ENCODE measurements at regions not wholly inside any gene's neighbourhood (a gene's known extent, or its start where the extent isn't known, plus 50 kb on each side); places are given as distances from the start of the nearest gene placed in this dataset.

DNA sequence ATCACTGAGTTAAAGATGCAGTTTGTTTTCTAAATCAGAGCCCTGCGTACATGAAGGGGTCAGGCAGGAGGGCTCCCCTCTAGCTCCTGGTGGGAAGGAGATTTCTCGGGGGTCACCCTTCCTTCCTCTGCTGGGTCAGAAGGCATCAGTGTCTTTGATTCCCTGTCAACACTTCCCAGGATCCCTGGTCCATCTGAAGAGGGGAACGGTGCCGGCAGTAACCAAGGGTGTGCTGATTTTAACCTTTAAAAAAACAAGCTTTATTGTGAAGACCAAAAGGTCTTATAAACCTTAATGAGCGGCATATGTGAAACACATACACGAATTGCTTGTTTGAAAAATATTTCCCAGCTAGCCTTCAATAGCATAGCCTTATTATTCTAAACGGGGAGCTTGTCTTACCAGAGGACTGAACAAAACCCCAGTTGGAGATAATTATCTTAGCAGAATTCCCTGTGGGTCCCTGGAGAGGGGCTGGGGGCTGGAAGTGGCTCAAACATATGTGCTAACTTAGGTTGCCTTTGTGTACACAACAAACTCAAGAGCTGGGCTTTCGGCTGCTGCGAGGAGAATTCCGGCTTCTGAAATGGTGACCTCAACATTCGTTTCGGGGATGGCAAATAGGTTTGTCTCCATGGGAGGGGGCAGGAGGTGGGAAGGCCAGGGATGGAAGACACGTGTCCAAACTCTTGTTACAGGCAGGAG is 114.9 kb upstream of the MYCN start:
- Histone ChIP-seq H3K9ac (ENCODE audit: insufficient read depth, low read length) (no peak overlapping the region), H4K20me1 (ENCODE audit: control insufficient read depth, extremely low read depth, insufficient read depth, low read length) (no peaks in the 10 kb centered on the region)
- TF ChIP-seq EZH2 (IDR thresholded peaks at IDR 0.05; ENCODE audit: low read length, missing control alignments) (no peak), CTCF (conservative IDR thresholded peaks at IDR 0.05 in 1 of 2, IDR thresholded peaks at IDR 0.05 in 1 of 2; ENCODE audit: low read depth in 1 of 2, low read length in 2 of 2) (no peak)

DNA sequence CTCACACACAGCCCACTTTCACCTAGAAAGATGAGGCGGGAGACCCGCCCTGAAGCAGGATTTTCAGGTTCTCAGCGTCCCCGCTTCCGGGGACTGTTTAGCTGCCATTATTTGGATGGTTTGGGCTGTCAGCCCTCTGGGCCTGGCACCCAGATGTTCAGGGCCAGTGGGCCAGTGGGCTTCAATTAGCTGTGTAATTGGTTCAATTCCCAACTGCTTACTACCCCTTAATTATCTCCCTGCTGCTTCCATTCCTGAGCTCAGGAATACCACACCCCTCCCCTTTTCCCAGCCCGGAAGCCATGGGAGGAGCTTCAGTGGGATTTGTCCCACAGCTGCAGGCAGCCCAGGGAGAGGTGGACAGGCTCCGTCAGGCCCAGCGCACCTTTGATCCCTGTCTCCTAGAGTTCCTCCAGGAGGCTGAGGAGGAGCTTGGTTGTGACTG is 114.1 kb upstream of the MYCN start:
- H3K36me3 ChIP-seq (ENCODE audit: control insufficient read depth, insufficient read depth, low read length): no peaks in the 10 kb centered on the region

More for the DNA sequence above, 114.9 kb upstream of the MYCN start:
- no peaks in the 10 kb centered on the region for H3K9me3 ChIP-seq (ENCODE audit: control insufficient read depth, insufficient read depth, low read depth, low read length)
- H2AFZ ChIP-seq (ENCODE audit: low read length): no peak overlapping the region
- no peaks in the 10 kb centered on the region for H3K27me3 ChIP-seq (ENCODE audit: control insufficient read depth, insufficient read depth, low read length)
- DNase-seq (ENCODE audit: low read depth in 2 of 2): no peak
- no peak overlapping the region for H3K4me2 ChIP-seq (ENCODE audit: extremely low read depth, insufficient read depth, low read length)
- no peaks in the 10 kb centered on the region for H3K79me2 ChIP-seq (ENCODE audit: control insufficient read depth, insufficient read depth, low read length)
- H3K27ac ChIP-seq (ENCODE audit: insufficient read depth, low read length): no peak overlapping the region
- H3K36me3 ChIP-seq (ENCODE audit: control insufficient read depth, insufficient read depth, low read length): no peaks in the 10 kb centered on the region
- no peaks in the 10 kb centered on the region for H3K4me1 ChIP-seq (ENCODE audit: control insufficient read depth, extremely low read depth, insufficient read depth, low read length)
- no peak overlapping the region for H3K4me3 ChIP-seq (replicated peaks in 1 of 4; ENCODE audit: control extremely low read depth in 1 of 4, insufficient read depth in 1 of 4, low read depth in 3 of 4, low read length in 4 of 4)

GRCh38 chr2:15827001-15827400 is 113.3 kb upstream of the MYCN start:
- H3K9ac ChIP-seq (ENCODE audit: insufficient read depth, low read length): no peak overlapping the region
- no peaks in the 10 kb centered on the region for H3K27me3 ChIP-seq (ENCODE audit: control insufficient read depth, insufficient read depth, low read length)
- H3K4me3 ChIP-seq (replicated peaks in 1 of 4; ENCODE audit: control extremely low read depth in 1 of 4, insufficient read depth in 1 of 4, low read depth in 3 of 4, low read length in 4 of 4): no peak overlapping the region
- H3K79me2 ChIP-seq (ENCODE audit: control insufficient read depth, insufficient read depth, low read length): no peaks in the 10 kb centered on the region
- no peak overlapping the region for H3K4me2 ChIP-seq (ENCODE audit: extremely low read depth, insufficient read depth, low read length)
- no peak overlapping the region for H3K27ac ChIP-seq (ENCODE audit: insufficient read depth, low read length)
- H3K9me3 ChIP-seq (ENCODE audit: control insufficient read depth, insufficient read depth, low read depth, low read length): no peaks in the 10 kb centered on the region
- DNase-seq (ENCODE audit: low read depth in 2 of 2): no peak
- H2AFZ ChIP-seq (ENCODE audit: low read length): no peak overlapping the region
- no peaks in the 10 kb centered on the region for H3K36me3 ChIP-seq (ENCODE audit: control insufficient read depth, insufficient read depth, low read length)
- H3K4me1 ChIP-seq (ENCODE audit: control insufficient read depth, extremely low read depth, insufficient read depth, low read length): no peaks in the 10 kb centered on the region
- TF ChIP-seq CTCF (conservative IDR thresholded peaks at IDR 0.05 in 1 of 2, IDR thresholded peaks at IDR 0.05 in 1 of 2; ENCODE audit: low read depth in 1 of 2, low read length in 2 of 2) (no peak), EZH2 (IDR thresholded peaks at IDR 0.05; ENCODE audit: low read length, missing control alignments) (no peak)
- H4K20me1 ChIP-seq (ENCODE audit: control insufficient read depth, extremely low read depth, insufficient read depth, low read length): no peaks in the 10 kb centered on the region

More for the DNA sequence above, 114.1 kb upstream of the MYCN start:
- no peaks in the 10 kb centered on the region for H4K20me1 ChIP-seq (ENCODE audit: control insufficient read depth, extremely low read depth, insufficient read depth, low read length)
- H3K4me2 ChIP-seq (ENCODE audit: extremely low read depth, insufficient read depth, low read length): no peak overlapping the region
- H3K27ac ChIP-seq (ENCODE audit: insufficient read depth, low read length): no peak overlapping the region
- no peak overlapping the region for H3K4me3 ChIP-seq (replicated peaks in 1 of 4; ENCODE audit: control extremely low read depth in 1 of 4, insufficient read depth in 1 of 4, low read depth in 3 of 4, low read length in 4 of 4)
- TF ChIP-seq CTCF (conservative IDR thresholded peaks at IDR 0.05 in 1 of 2, IDR thresholded peaks at IDR 0.05 in 1 of 2; ENCODE audit: low read depth in 1 of 2, low read length in 2 of 2) (no peak), EZH2 (IDR thresholded peaks at IDR 0.05; ENCODE audit: low read length, missing control alignments) (no peak)
- no peak overlapping the region for H3K9ac ChIP-seq (ENCODE audit: insufficient read depth, low read length)
- H3K27me3 ChIP-seq (ENCODE audit: control insufficient read depth, insufficient read depth, low read length): no peaks in the 10 kb centered on the region
- H3K9me3 ChIP-seq (ENCODE audit: control insufficient read depth, insufficient read depth, low read depth, low read length): no peaks in the 10 kb centered on the region
- no peak overlapping the region for H2AFZ ChIP-seq (ENCODE audit: low read length)
- H3K4me1 ChIP-seq (ENCODE audit: control insufficient read depth, extremely low read depth, insufficient read depth, low read length): no peaks in the 10 kb centered on the region
- no peaks in the 10 kb centered on the region for H3K79me2 ChIP-seq (ENCODE audit: control insufficient read depth, insufficient read depth, low read length)
- no peak for DNase-seq (ENCODE audit: low read depth in 2 of 2)
